Spleen (tissue), 11 donors: ENCODE measurements at regions not wholly inside any gene's neighbourhood (a gene's known extent, or its start where the extent isn't known, plus 50 kb on each side); places are given as distances from the start of the nearest gene placed in this dataset.

Source experiments
- DNase-seq: peaks from one replicate; pipeline ENCODE4 v3.0.0-alpha.2; 2020
- H3K27ac ChIP-seq, 8 donors: fragments of 200-600 bp; sonication (generic) in 7 of 8; 1 replicate in 4 of 8; 2 replicates in 4 of 8; pipeline versions ENCODE4 v1.5.0 to v1.8.0; 2016 to 2021; ENCODE audit warnings: inconsistent platforms in 4 of 8, mild to moderate bottlenecking in 4 of 8, moderate library complexity in 1 of 8
- H3K27me3 ChIP-seq, 7 donors: fragments of 200-600 bp; sonication (generic) in 6 of 7; replicated peaks in 1 of 7; 1 replicate in 4 of 7; 2 replicates in 3 of 7; pipeline versions ENCODE4 v1.5.0 to v1.8.0; 2016 to 2021; ENCODE audit warnings: inconsistent platforms in 3 of 7, mild to moderate bottlenecking in 1 of 7
- H3K36me3 ChIP-seq, 6 donors: fragments of 200-600 bp; sonication (generic) in 5 of 6; 1 replicate in 4 of 6; 2 replicates in 2 of 6; pipeline versions ENCODE4 v1.5.0 to v1.8.0; 2016 to 2021; ENCODE audit warnings: inconsistent platforms in 2 of 6
- H3K4me1 ChIP-seq, 6 donors: fragments of 200-600 bp; sonication (generic) in 5 of 6; 1 replicate in 3 of 6; 2 replicates in 3 of 6; pipeline versions ENCODE4 v1.5.0 to v1.8.0; 2016 to 2021; ENCODE audit warnings: inconsistent platforms in 3 of 6
- H3K4me3 ChIP-seq, 8 donors: fragments of 200-600 bp; sonication (generic) in 7 of 8; 1 replicate in 4 of 8; 2 replicates in 4 of 8; pipeline versions ENCODE4 v1.5.0 to v1.8.0; 2016 to 2021; ENCODE audit warnings: inconsistent platforms in 4 of 8, mild to moderate bottlenecking in 4 of 8, moderate library complexity in 2 of 8
- H3K9me3 ChIP-seq, 8 donors: fragments of 200-600 bp; sonication (generic) in 7 of 8; 1 replicate in 4 of 8; 2 replicates in 4 of 8; pipeline versions ENCODE4 v1.5.0 to v1.8.0; 2016 to 2021; ENCODE audit warnings: inconsistent platforms in 4 of 8
- POLR2A ChIP-seq, 3 donors: fragments of 450-650 bp; IDR thresholded peaks; one replicate each; pipeline ENCODE4 v1.5.1; 2017; ENCODE audit warnings: antibody characterized with exemption in 3 of 3, mild to moderate bottlenecking in 1 of 3
- POLR2AphosphoS5 ChIP-seq, 3 donors: sonication (generic); formaldehyde crosslinking; IDR thresholded peaks; one replicate each; pipeline ENCODE4 v1.5.1; 2017; ENCODE audit warnings: antibody characterized with exemption in 3 of 3
- WGBS, 5 donors: extraction: QIAGEN DNeasy Blood & Tissue Kit in 3 of 5; methylation state at CpG; one replicate each; pipeline versions ENCODE4 v1.1.5 to v1.1.7; 2013 to 2018; 5-methylcytosine and 5-hydroxymethylcytosine counted together
- intact Hi-C: fragments of 100-400 bp; cut with DNase I; formaldehyde crosslinking; loops from one replicate; pipeline ENCODE4 v1.15.0; 2023; ENCODE audit warnings: low total_unique reads
- TF ChIP-seq, protein P1 (sequence below), 11 experiments: fragments of 200-600 bp in 7 of 11; fragments of 450-650 bp in 4 of 11; sonication (generic) in 4 of 11; IDR thresholded peaks in 8 of 11; conservative IDR thresholded peaks in 3 of 11; 1 replicate in 7 of 11; 2 replicates in 4 of 11; pipeline versions ENCODE4 v1.4.0 to v1.8.0; 2016 to 2021; ENCODE audit warnings: antibody characterized with exemption in 11 of 11, inconsistent platforms in 4 of 11, mild to moderate bottlenecking in 1 of 11
- donor health status: healthy with polysubstance abuse.
- donor health status: DM: no; HTN: no; CAD: no; lungs with moderate emphysema.
- donor health status: DM: no; HTN: no; CAD: no.
- donor health status: Bipolar disorder and iron deficiency.
- donor health status: healthy.
- donor health status: DM: no; HTN: no; CAD: no.
- donor health status: DM: yes; HTN: yes; CAD: no.

GRCh38 chr14:84208451-84208850 is 1321.5 kb upstream of the FLRT2 start:
- intact Hi-C loops = no loop called here
- WGBS, 5 donors = 87 to 93% (median 91%) methylated on average over 7 of the region's 7 CpGs
- no peaks in the 10 kb centered on the region for H3K27me3 ChIP-seq
- peaks cover 0 to 24% (median 6%) of the 10 kb centered on the region in 8 donors for H3K9me3 ChIP-seq
- no peak for DNase-seq
- H3K36me3 ChIP-seq = no peaks in the 10 kb centered on the region
- no peaks in the 10 kb centered on the region for H3K4me1 ChIP-seq
- no peak overlapping the region for H3K4me3 ChIP-seq
- H3K27ac ChIP-seq = no peak overlapping the region
- TF ChIP-seq POLR2AphosphoS5 (IDR thresholded peaks at IDR 0.05) = no peak
- TF ChIP-seq, protein P1, sequence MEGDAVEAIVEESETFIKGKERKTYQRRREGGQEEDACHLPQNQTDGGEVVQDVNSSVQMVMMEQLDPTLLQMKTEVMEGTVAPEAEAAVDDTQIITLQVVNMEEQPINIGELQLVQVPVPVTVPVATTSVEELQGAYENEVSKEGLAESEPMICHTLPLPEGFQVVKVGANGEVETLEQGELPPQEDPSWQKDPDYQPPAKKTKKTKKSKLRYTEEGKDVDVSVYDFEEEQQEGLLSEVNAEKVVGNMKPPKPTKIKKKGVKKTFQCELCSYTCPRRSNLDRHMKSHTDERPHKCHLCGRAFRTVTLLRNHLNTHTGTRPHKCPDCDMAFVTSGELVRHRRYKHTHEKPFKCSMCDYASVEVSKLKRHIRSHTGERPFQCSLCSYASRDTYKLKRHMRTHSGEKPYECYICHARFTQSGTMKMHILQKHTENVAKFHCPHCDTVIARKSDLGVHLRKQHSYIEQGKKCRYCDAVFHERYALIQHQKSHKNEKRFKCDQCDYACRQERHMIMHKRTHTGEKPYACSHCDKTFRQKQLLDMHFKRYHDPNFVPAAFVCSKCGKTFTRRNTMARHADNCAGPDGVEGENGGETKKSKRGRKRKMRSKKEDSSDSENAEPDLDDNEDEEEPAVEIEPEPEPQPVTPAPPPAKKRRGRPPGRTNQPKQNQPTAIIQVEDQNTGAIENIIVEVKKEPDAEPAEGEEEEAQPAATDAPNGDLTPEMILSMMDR (IDR thresholded peaks at IDR 0.05 in 8 of 11, conservative IDR thresholded peaks at IDR 0.05 in 3 of 11) = no peak

- H3K4me1 ChIP-seq = no peaks in the 10 kb centered on the region
- peaks cover 0 to 24% (median 9%) of the 10 kb centered on the region in 8 donors for H3K9me3 ChIP-seq
- H3K4me3 ChIP-seq = no peak overlapping the region
- TF ChIP-seq POLR2A (IDR thresholded peaks at IDR 0.05) (no peak), POLR2AphosphoS5 (IDR thresholded peaks at IDR 0.05) (no peak)
- TF ChIP-seq, protein P1 (IDR thresholded peaks at IDR 0.05 in 8 of 11, conservative IDR thresholded peaks at IDR 0.05 in 3 of 11) = no peak
- DNase-seq = no peak
- intact Hi-C loops = no loop called here
- no peak overlapping the region for H3K27ac ChIP-seq
- WGBS, 5 donors = 46 to 65% (median 49%) methylated on average over 1 of the region's 1 CpG
- no peaks in the 10 kb centered on the region for H3K27me3 ChIP-seq
- H3K36me3 ChIP-seq = no peaks in the 10 kb centered on the region
These were observed 1320.9 kb upstream of the FLRT2 start for GRCh38 chr14:84209031-84209430.

GRCh38 chr14:84217066-84217465 is 1312.9 kb upstream of the FLRT2 start:
- no peak overlapping the region for H3K4me3 ChIP-seq
- H3K27me3 ChIP-seq = no peaks in the 10 kb centered on the region
- H3K9me3 ChIP-seq = peaks cover 0 to 60% (median 52%) of the 10 kb centered on the region in 8 donors
- no peak for DNase-seq
- H3K4me1 ChIP-seq = no peaks in the 10 kb centered on the region
- H3K27ac ChIP-seq = no peak overlapping the region
- H3K36me3 ChIP-seq = no peaks in the 10 kb centered on the region
- 74 to 95% (median 89%) methylated on average over 1 of the region's 1 CpG for WGBS, 5 donors
- intact Hi-C loops = no loop called here
- TF ChIP-seq, protein P1 (IDR thresholded peaks at IDR 0.05 in 8 of 11, conservative IDR thresholded peaks at IDR 0.05 in 3 of 11) = no peak

DNA sequence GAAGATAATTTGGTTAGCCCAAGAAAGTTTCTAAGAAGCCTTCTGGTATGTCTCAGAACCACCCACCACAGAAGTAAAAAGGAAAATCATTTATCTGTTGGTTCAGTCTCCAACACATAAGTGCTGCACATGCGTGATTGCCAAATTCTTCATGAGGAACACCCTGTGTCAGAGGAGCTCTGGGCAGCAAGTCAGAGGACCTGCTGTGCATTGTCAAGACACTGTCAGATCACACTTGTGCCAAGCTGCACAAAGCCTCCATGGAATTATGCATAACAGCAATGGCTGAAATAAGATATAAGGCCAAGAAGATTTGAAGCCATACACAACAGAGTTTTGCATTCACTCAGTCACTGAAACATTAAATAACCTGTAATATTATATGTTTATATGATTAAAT is 1304.7 kb upstream of the FLRT2 start:
- Histone ChIP-seq H3K36me3 (no peaks in the 10 kb centered on the region), H3K27ac (no peak overlapping the region), H3K4me1 (no peaks in the 10 kb centered on the region), H3K9me3 (peaks cover 0 to 15% (median 5%) of the 10 kb centered on the region in 8 donors), H3K4me3 (no peak overlapping the region), H3K27me3 (no peaks in the 10 kb centered on the region)
- 74 to 100% (median 89%) methylated on average over 1 of the region's 1 CpG for WGBS, 5 donors
- DNase-seq = no peak
- TF ChIP-seq, protein P1 (IDR thresholded peaks at IDR 0.05 in 8 of 11, conservative IDR thresholded peaks at IDR 0.05 in 3 of 11) = no peak
- TF ChIP-seq POLR2AphosphoS5 (IDR thresholded peaks at IDR 0.05) (no peak), POLR2A (IDR thresholded peaks at IDR 0.05) (no peak)
- intact Hi-C loops = no loop called here
